ENCODE measurements at regions not wholly inside any gene's neighbourhood (a gene's known extent, or its start where the extent isn't known, plus 50 kb on each side); places are given as distances from the start of the nearest gene placed in this dataset.
A peak's percentile ranks its signal among the peaks of the same experiment; 100 is the strongest.
"Not testable (repeated sequence)": the region's sequence is repeated elsewhere in the genome, so short reads cannot be mapped to it uniquely, and the experiment has no call there.

GRCh38 chr3:191076903-191077552 lies 122.0 kb upstream of the OSTN start:
- no peak for DNase-seq (ENCODE audit: low spot score)

GRCh38 chr3:191074511-191074910 lies 124.5 kb upstream of the OSTN start:
- no peak for DNase-seq (ENCODE audit: low spot score)

DNA sequence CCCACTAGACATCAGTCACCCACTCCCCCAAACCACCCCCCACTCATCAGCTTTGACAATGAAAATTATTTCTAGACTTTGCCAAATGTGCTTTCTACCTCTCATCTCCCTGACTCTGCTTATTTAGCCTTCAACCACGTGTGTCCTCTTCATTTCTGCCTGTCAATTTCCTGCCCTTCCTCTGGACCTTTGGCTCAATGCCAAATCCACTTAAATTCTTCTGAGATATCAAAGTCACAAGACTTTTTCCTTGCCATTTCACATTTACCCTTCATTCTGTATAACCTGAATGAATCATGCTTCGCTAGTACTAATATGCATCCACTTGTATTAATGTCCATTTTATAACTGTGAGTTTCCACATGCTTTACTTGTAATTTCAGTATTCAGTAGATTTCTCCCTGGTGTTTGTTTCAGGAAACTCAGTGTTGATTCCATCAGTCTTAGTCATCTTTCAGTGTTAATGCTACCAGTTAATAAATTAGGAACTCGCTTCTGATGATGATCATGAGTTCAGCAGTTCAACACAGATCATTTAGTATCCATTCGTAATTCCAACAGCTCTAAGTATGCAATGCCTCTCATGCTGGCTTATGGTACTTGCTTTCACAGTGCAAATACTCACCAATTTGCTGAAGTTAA lies 128.2 kb upstream of the OSTN start:
- DNase-seq (ENCODE audit: low spot score), result no peak

DNA sequence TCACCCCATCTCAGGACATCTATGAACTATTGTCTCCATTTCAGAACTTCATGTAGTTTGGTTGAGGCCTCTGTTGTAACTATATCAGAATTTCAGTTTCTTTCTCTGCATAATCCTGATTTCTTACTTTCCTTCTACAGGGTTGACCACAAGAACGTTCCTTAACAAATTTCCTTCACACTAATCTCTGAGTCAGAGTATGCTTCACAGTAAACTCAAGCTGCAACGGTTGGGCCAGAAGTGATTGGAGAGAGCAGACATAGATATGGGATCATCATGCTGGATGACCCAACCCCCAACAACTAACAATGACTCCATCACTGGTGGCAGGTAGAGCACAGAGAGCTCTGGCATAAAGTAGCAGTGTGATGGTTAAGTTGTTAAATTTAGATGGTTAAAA lies 128.8 kb upstream of the OSTN start:
- no peak for DNase-seq (ENCODE audit: low spot score)

GRCh38 chr3:191068946-191069813 lies 129.9 kb upstream of the OSTN start:
- no peak for DNase-seq (ENCODE audit: low spot score)

- DNase-seq (ENCODE audit: low spot score), result no peak
Measured at GRCh38 chr3:191066669-191067068, 132.4 kb upstream of the OSTN start.

GRCh38 chr3:191065181-191065805 lies 133.7 kb upstream of the OSTN start:
- DNase-seq (ENCODE audit: low spot score), result no peak

DNA sequence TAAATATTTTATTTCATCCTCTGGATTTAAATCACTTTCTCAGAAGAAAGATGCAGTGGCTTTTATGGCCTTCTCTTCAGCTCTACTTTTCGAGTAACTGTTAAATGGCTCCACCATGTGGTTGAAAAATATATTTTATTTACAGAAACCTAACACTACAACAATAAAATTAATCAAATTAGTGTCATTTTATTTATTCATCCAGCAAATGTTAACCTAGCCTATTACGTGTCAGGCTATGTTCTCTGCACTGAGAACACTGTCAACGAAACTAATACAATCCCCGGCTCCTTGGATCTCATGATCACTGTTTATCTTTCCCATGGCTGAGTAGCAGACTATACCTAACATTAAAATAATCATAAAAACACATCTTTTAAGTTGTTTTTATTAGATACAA lies 148.0 kb upstream of the OSTN start:
- peak; percentile 31 for DNase-seq (ENCODE audit: low spot score)

DNA sequence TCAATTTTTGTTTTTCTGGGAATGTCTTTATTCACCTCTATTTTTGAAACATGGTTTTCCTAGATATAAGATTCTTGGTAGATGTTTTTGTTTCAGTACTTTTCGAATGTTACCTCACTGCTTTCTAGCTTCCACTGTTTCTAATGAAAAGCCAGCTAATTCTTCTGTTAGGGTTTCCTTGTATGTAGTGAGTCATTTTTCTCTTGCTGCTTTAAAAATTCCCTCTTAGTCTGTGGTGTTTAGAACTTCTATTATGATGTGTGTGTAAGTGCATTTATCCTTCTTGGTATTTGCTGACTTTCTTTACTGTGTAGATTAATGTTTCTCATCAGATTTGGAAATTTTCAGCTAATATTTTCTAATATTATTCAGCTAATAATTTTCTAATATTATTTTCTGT lies 151.1 kb upstream of the OSTN start:
- no peak for DNase-seq (ENCODE audit: low spot score)

DNA sequence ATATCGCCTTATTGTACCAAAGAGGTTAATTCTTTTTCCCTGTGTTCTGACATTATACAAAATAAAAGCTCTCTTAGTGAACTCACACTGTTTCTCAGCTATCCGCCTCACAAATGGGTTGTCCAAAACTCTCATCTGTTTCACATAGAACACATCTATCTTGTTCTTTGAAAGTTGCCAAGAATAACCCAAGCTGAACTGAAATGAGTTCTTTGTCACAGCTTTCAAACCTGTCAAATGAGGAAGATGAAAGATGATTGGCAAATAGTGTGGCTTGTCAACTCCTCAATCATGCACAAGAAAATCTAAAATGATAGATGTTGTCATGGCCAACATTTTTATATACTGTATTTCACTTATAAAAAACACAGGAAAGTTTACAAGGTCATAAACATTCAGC lies 168.1 kb upstream of the OSTN start:
- no peak for DNase-seq (ENCODE audit: low spot score)

- DNase-seq (ENCODE audit: low spot score), result no peak
Measured at GRCh38 chr3:191030491-191030890, 168.0 kb upstream of the GMNC start.

GRCh38 chr3:191026746-191027145 lies 164.3 kb upstream of the GMNC start:
- DNase-seq (ENCODE audit: low spot score), result no peak

DNA sequence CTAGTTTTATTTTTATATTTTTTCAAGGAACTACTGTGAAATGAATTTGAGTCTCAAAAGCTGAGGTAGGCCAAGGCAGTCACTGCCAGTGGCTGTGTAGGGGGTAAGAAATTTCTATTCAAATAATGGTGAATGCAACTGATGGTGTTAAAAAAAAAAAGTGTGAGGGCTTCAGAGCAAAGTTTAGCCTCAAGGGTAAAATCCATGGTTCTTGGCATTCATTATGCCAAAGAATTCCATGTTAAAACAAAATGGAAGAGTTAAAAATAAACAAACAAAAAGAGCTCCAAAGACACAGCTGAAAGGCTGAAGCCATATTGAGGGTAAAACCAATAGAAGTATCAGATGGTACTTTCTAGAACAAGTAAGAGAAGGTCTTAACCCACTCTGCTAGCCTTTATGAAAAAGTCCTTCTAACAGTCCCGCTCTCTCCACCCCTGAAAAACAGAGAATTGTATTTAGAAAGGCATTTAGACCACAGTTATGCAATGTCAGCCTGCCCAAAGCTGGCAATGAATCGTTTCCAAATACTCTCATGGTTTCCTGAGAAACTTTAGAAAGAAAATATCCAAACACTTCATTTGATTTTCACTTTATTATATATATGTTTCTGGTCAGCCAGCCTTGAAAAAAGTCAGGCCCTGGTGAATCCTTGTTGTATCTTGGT lies 158.4 kb upstream of the GMNC start:
- DNase-seq (ENCODE audit: low spot score), result no peak

- DNase-seq (ENCODE audit: low spot score), result peak; percentile 58
Measured at GRCh38 chr3:191019855-191020254, 157.4 kb upstream of the GMNC start.

DNA sequence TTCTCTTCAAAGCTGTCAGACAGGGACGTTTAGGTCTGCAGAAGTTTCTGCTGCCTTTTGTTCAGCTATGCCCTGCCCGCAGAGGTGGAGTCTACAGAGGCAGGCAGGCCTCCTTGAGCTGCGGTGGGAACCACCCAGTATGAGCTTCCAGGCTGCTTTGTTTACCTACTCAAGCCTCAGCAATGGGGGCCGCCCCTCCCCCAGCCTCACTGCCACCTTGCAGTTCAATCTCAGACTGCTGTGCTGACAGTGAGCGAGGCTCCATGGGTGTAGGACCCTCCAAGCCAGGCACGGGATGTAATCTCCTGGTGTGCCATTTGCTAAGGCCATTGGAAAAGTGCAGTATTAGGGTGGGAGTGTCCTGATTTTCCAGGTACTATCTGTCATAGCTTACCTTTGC lies 153.5 kb upstream of the GMNC start:
- not testable (repeated sequence) for DNase-seq (ENCODE audit: low spot score)

DNA sequence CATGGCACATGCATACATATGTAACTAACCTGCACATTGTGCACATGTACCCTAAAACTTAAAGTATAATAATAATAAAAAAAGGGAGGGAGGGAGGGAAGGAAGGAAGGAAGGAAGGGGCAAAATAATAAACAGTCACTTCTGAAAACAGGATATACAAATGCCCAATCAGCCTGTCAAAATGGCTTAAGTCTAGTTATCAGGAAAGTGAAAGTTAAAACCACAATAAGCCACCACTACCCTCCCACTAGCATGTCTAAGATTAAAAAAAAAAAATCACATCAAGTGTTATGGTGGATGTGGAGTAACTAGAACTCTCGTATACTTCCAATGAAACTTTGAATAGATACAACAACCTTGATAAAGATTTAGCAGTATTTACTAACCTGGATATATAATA lies 145.6 kb upstream of the GMNC start:
- no peak for DNase-seq (ENCODE audit: low spot score)

DNA sequence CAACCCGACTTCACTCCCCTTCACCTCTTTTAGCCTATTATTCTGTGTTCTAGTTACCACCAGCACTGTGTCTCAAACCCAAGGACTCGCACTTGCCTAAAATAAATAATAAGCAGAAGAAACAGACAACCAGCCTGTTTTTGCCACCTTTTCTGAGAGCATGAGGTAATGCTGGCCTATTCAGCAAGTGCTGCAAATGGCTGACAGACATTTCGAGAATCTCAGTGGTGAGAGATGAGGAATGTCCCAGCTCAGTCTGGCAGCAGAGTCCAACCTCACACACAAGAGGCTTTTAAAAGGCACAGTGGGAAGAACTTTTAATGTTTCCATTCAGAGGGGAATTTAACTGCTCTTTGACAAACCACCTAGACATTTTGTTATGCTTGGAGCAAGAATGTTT lies 143.3 kb upstream of the GMNC start:
- DNase-seq (ENCODE audit: low spot score), result no peak

DNA sequence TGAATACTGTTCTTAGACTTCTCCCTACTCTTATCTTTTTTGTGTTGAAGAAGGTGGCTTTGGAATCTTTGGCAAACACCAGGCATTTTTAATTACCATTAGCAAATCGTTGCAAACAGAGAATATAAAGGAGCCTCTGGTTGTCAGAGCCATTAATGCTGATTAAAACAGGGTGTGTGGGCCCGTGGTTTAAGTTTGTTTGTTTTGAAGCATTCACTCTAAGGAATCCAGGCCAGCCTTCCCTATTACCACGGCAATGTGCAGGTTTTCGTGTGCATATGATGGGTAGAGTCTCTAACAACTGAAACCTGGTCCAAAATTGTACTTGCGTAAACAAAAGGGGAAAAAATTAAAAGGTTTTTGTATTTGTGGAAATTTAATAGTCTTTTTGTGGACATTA lies 141.2 kb upstream of the GMNC start:
- DNase-seq (ENCODE audit: low spot score), result no peak

GRCh38 chr3:190996181-190996775 lies 133.8 kb upstream of the GMNC start:
- no peak for DNase-seq (ENCODE audit: low spot score)

- DNase-seq (ENCODE audit: low spot score), result no peak
Measured at GRCh38 chr3:190995156-190995555, 132.7 kb upstream of the GMNC start.

DNA sequence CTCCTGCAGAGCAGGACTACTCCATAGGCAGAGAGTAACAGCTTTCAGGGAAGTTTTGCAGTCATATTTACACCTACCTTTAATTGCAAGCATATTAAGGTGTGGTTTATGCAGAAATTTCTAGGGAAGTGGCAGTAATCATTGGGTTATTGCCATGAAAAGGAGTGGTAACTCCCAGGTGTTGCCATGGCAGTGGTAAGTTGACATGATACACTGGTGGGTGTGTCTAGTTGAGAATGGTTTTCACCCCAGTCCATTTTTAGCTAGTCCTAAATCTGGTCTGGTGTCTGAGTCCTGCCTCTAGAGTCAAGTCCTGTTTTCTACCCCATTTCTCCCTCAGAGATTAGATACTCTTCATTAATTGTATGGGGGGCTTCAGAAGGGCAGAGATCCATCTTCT lies 128.4 kb upstream of the GMNC start:
- no peak for DNase-seq (ENCODE audit: low spot score)

DNA sequence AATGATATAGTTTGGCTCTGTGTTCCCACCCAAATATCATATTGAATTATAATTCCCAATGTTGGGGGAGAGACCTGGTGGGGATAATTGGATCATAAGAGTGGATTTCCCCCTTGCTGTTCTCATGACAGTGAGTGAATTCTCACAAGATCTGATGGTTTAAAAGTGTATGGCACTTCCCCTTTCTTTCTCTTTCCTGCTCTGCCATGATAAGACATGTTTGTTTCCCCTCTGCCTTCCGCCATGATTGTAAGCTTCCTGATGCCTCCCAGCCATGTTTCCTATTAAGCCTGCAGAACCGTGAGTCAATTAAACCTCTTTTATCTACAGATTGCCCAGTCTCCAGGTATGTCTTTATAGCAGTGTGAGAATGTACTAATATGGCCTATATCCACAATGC lies 126.7 kb upstream of the GMNC start:
- DNase-seq (ENCODE audit: low spot score), result no peak
